ENCODE measurements at regions not wholly inside any gene's neighbourhood (a gene's known extent, or its start where the extent isn't known, plus 50 kb on each side); places are given as distances from the start of the nearest gene placed in this dataset.

DNA sequence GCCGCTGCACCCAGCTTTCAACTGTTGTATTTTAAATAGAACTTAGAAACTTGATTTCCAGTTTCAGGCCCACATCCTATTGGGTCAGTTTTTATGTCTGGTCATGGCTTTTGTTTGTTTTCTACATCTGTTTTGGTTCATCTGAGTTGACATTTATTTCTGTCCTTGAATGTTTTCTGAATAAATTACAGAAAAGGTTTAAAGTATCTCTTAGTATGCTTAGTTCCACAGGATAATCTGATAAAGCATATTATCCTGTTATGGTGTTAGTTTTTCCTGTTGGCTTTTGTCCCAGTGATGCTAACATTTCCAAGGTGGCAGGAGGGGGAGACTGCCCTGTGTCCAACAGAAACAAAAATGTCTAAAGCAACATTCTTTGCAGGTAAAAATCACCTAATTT lies 733.2 kb downstream of the INHBA start:
- Mint-ChIP-seq H3K27ac (no peak overlapping the region), H3K4me3 (no peak overlapping the region), H3K27me3 (ENCODE audit: insufficient read depth) (no peaks in the 10 kb centered on the region), H3K9me3 (no peaks in the 10 kb centered on the region), H3K4me1 (peaks cover 2% of the 10 kb centered on the region), H3K36me3 (ENCODE audit: low read depth) (no peaks in the 10 kb centered on the region)
- H3K27me3 ChIP-seq (ENCODE audit: control insufficient read depth, insufficient read depth, low read length, poor library complexity, severe bottlenecking) = no peaks in the 10 kb centered on the region
- no peaks in the 10 kb centered on the region for H3K4me1 ChIP-seq (ENCODE audit: control insufficient read depth, insufficient read depth, low read length)
- no peak overlapping the region for H3K4me3 ChIP-seq (ENCODE audit: low read length)
- H3K9ac ChIP-seq (ENCODE audit: extremely low read depth, low read length, poor library complexity, severe bottlenecking) = no peak overlapping the region
- no peaks in the 10 kb centered on the region for H3K9me3 ChIP-seq (ENCODE audit: control insufficient read depth, low read length)
- no peak for DNase-seq
- 86 to 100% methylated on average over 1 of the region's 1 CpG for WGBS, 2 experiments (ENCODE audit: insufficient coverage in 1 of 2, insufficient read length in 1 of 2)
- H3K36me3 ChIP-seq (ENCODE audit: control insufficient read depth, insufficient read depth, low read length) = no peaks in the 10 kb centered on the region
- TF ChIP-seq, protein P1, sequence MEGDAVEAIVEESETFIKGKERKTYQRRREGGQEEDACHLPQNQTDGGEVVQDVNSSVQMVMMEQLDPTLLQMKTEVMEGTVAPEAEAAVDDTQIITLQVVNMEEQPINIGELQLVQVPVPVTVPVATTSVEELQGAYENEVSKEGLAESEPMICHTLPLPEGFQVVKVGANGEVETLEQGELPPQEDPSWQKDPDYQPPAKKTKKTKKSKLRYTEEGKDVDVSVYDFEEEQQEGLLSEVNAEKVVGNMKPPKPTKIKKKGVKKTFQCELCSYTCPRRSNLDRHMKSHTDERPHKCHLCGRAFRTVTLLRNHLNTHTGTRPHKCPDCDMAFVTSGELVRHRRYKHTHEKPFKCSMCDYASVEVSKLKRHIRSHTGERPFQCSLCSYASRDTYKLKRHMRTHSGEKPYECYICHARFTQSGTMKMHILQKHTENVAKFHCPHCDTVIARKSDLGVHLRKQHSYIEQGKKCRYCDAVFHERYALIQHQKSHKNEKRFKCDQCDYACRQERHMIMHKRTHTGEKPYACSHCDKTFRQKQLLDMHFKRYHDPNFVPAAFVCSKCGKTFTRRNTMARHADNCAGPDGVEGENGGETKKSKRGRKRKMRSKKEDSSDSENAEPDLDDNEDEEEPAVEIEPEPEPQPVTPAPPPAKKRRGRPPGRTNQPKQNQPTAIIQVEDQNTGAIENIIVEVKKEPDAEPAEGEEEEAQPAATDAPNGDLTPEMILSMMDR (conservative IDR thresholded peaks at IDR 0.05) = no peak
- no peak overlapping the region for H3K27ac ChIP-seq (ENCODE audit: low read depth, low read length)

GRCh38 chr7:40966693-40967092 lies 736.2 kb downstream of the INHBA start:
- no peak overlapping the region for H3K4me3 Mint-ChIP-seq
- no peak for DNase-seq
- no peaks in the 10 kb centered on the region for H3K4me1 Mint-ChIP-seq
- no peaks in the 10 kb centered on the region for H3K27me3 Mint-ChIP-seq (ENCODE audit: insufficient read depth)
- peaks cover 1% of the 10 kb centered on the region for H3K9me3 Mint-ChIP-seq
- WGBS, 2 experiments (ENCODE audit: insufficient coverage in 1 of 2, insufficient read length in 1 of 2) = 96 to 100% methylated on average over 1 to 2 of the region's 2 CpGs
- Histone ChIP-seq H3K9me3 (ENCODE audit: control insufficient read depth, low read length) (no peaks in the 10 kb centered on the region), H3K9ac (ENCODE audit: extremely low read depth, low read length, poor library complexity, severe bottlenecking) (no peak overlapping the region), H3K36me3 (ENCODE audit: control insufficient read depth, insufficient read depth, low read length) (no peaks in the 10 kb centered on the region), H3K4me1 (ENCODE audit: control insufficient read depth, insufficient read depth, low read length) (no peaks in the 10 kb centered on the region), H3K27me3 (ENCODE audit: control insufficient read depth, insufficient read depth, low read length, poor library complexity, severe bottlenecking) (no peaks in the 10 kb centered on the region), H3K4me3 (ENCODE audit: low read length) (no peak overlapping the region), H3K27ac (ENCODE audit: low read depth, low read length) (no peak overlapping the region)
- no peak overlapping the region for H3K27ac Mint-ChIP-seq
- TF ChIP-seq, protein P1 (conservative IDR thresholded peaks at IDR 0.05) = no peak
- no peaks in the 10 kb centered on the region for H3K36me3 Mint-ChIP-seq (ENCODE audit: low read depth)

- Histone ChIP-seq H3K36me3 (ENCODE audit: control insufficient read depth, insufficient read depth, low read length) (no peaks in the 10 kb centered on the region), H3K27me3 (ENCODE audit: control insufficient read depth, insufficient read depth, low read length, poor library complexity, severe bottlenecking) (no peaks in the 10 kb centered on the region), H3K9ac (ENCODE audit: extremely low read depth, low read length, poor library complexity, severe bottlenecking) (no peak overlapping the region), H3K27ac (ENCODE audit: low read depth, low read length) (no peak overlapping the region), H3K9me3 (ENCODE audit: control insufficient read depth, low read length) (no peaks in the 10 kb centered on the region), H3K4me3 (ENCODE audit: low read length) (no peak overlapping the region), H3K4me1 (ENCODE audit: control insufficient read depth, insufficient read depth, low read length) (no peaks in the 10 kb centered on the region)
- 96% methylated on average over 1 of the region's 1 CpG; no CpG with 5 or more reads in 1 of the 2 experiments for WGBS, 2 experiments (ENCODE audit: insufficient coverage in 1 of 2, insufficient read length in 1 of 2)
- Mint-ChIP-seq H3K27me3 (ENCODE audit: insufficient read depth) (no peaks in the 10 kb centered on the region), H3K4me1 (no peaks in the 10 kb centered on the region), H3K4me3 (no peak overlapping the region), H3K27ac (no peak overlapping the region), H3K36me3 (ENCODE audit: low read depth) (no peaks in the 10 kb centered on the region), H3K9me3 (peaks cover 1% of the 10 kb centered on the region)
- DNase-seq = no peak
- TF ChIP-seq, protein P1 (conservative IDR thresholded peaks at IDR 0.05) = no peak
These were observed 737.1 kb downstream of the INHBA start for GRCh38 chr7:40965774-40966173.
